Middle frontal gyrus (tissue), 1 donor: ENCODE measurements at regions not wholly inside any gene's neighbourhood (a gene's known extent, or its start where the extent isn't known, plus 50 kb on each side); places are given as distances from the start of the nearest gene placed in this dataset.
"Not testable (repeated sequence)": the region's sequence is repeated elsewhere in the genome, so short reads cannot be mapped to it uniquely, and the experiment has no call there.

ENCODE experiments used
- DNase-seq: peaks from one replicate; pipeline ENCODE4 v3.0.0-alpha.2; 2015; ENCODE audit warnings: low spot score; ENCODE audit errors: extremely low spot score

DNA sequence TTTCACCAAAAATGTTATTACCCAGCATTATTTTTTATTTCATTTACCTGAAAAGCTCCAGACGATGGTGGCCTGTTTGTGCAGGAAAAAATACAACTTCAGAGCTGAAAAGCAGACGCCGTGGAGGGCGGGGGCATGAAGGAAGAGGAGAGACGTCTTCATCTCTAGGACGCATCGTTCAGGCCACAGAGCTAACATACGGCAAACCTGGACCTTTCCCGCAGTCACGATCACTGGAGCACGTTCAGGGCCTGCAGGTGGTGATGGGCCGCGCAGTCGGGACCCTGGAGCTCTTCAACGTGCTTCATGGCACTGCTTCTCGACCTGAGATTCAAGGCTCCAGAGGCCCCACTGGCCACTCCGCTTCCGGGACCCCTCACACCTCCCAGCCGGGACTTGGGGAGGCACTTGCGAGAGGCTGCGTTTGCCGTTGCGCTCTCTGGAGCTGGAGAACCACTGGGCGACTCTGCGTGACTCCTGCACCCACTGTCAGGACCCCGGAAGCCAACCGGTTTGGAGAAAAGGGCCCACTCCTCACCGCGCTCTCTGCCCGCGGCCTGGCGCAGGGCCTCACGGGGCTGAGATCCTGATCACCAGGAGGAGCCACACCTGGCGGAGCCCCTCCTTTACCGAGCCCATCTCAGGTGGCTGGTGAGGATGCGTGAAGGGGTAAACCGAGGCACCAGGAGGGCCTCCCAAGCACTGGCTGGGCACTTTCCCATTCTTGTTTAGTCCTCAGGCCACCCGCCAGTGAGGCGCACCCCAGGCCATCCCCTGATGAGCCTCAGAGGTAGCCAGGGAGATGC is 164.4 kb upstream of the AFDN start:
- DNase-seq = no peak

DNA sequence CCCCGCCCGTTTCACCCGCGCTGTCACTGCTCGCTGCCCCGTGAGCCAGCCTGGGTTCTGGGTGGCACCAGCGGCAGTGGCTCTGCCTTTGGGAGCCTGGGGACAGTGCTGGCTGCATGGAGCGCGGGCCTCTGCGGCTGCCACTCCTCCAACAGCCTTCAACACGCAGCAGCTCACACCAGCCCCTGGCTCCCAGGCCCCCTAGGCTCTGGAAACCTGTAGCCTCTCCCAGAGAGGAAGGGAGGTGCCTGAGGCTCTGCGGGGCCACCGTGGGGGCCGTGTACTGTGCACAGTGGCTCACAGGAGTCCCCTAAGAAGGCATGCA is 163.9 kb upstream of the AFDN start:
- no peak for DNase-seq

DNA sequence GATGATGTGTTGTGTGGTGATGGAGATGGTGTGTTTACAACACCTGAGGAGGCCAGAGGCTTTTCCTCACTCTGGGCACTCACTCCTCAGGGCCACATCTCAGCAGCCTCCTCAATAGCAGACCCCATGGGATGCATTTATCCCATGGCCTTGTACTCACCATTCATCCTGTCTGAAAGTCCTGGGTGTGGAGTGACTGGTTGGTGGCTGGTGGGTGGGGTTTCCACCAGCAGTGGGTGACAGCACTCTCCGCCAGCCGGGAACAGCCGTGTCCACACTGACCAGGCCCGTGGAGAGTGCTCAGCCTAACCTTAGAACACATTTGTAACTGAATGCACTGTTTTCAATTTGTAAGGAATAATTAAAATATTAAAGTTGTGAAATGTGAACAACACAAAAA is 163.4 kb upstream of the AFDN start:
- no peak for DNase-seq

DNA sequence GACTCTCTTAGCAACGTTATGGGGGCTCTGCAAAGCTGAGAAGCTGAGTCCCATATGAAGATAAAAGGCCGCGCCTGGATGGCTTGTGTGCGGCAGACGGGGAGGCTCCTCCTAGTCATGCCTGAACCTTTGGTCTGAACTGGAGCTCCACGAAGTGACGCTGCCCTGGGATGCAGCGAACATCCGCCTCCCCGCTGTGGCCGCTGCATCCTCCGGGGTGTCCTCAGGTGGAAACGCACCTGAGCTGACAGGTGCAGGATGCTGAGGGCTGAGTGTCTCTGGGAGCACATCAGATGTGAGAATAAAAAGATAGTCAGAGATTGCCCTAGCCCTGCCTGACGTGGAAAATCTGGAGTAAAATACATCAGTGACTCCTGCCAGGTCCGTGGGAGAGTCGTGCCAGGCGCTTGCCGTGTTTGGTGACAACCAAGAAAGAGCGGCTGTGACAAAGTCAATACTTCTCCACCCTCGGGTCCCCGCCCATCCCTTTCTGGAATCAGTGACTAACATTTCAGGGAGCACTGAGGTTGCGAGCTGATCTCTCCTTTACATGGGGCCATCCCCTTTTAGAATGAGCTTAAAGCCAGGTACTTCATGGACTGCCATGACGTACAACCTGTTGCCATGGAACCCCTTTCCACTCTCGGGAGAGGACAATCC is 162.8 kb upstream of the AFDN start:
- no peak for DNase-seq

DNA sequence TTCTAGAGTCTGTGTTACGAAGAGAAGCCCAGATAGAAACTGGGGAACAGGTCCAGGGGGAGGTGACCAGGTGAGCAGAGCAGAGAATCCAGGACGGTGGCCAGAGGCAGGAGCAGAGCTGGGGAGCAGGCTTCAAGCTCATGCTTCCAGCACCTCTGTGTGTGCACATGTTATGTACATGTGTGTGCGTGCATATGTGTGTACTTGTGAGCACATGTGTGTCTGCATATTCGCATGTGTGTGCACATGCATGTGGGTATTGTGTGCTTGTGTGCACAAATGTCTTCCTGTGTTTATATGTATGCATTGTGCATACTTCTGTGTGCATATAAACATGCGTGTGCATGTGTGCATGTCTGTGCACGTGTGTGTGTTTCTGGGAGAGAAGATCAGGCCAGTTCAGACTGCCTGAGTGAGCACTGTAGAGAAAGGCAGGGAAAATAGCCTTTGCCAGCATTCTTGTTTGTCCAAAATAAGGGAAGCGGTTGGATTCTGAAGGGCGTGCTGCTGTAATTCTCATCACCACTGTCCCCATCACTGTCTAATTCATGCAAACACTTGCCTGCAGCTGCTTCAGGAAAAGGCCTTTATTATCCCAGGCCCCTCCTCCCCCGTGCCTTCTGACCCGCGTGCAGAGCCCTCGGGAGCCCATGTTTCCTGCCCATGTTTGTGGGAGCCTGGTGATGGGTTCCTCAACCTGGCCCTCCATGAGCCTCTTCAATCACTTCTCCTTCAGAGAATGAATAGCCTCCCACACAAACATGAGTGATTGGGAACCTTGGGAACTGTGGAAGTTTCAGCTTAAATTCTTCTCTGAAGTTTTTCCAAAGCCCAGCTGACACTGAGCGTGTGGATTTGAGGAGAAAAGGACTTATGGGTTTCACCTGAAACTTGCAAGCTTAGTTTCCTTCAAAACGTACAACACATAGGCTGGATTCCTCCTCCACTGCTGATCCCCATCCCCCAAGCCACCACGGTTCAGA is 161.7 kb upstream of the AFDN start:
- no peak for DNase-seq

DNA sequence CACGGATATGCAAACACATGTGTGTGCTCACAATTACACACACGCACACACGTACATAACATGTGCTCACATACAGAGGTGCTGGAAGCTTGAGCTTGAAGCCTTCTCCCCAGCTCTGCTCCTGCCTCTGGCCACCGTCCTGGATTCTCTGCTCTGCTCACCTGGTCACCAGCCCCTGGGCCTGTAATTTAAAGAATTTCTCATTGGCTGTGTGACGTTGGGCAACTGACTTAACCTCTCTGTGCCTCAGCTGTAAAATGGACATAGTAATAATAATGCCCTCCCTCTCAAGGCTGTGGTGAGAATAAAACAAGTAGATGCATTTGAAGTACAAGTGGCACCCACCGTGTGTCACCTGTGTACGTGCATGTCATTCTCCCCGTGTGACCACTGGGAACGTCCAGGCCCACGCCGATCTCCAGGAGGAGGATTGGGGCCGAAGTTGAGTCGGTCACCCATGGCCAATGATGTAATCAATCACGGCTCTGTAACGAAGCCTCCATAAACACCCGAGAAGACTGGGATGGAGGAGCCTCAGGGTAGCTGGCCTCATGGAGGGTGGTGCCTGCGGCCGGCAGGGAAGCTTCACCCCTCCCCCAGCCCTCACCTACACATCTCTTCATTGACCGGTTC is 160.9 kb upstream of the AFDN start:
- DNase-seq = no peak

DNA sequence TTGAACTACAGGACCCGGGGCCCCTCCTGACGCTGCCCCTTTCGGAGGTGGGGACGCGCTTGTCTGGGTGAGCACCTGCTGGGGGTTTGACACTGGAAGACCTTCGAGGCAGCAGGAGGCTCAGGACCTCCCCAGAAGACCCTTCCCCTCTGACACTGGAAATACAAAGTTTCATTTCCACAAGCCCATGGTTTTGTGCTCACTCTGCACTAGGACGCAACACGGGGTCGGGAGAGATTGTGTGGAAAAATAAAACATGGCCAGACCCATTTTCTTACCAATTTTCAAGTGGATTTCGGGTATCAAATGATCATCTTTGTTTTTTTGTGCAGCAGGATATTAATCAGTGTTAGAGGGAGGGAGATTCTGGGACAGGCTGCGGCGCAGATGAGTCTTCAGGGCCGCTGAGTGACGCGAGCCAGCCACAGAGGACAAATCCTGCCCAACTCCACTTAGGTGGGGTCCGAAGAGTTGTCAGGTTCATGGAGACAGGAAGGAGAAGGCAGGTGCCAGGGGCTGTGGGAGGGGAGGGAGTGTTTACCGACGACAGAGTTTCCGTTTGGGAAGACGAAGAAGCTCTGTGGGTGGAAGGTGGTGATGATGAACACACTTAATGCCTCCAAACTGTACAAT is 160.0 kb upstream of the AFDN start:
- no peak for DNase-seq

DNA sequence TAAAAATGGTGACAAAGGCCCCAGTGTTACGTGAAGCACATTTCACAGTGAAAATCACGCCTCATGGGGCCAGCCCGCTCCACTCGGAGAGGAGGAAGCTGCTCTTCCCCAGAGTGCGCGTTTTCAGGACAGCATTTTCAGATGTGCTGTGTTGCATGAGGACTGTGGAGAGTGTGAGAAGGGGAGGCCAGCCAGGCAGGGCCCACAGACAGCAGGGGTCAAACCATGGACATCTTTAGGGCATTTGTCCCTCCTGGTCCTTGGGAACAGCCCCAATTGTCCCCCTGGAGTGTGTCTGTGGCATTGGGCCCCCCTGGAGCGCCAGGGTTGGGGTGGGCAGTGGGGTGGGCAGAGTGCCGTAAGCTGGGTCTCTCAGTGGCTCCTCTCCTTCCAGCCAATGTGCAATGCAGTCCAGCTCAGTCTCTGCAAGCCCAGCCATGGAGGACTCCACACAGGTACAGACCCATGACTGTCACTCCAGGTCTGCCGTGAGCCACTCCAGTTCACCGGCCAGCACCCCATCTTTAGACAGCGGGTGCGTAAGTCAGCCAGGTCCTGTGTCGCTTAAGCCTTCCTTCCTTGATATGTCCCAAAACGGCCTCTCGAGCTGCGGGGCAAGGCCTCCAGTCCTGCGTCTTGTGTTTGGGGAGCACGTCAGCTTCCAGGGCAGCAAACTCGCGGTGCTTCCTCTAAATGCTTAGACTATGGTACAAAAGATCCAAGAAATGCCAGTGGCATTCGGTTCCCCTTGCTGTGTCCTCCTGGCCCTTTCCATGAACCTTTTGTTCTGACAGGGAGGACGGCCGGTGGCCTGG is 159.3 kb upstream of the AFDN start:
- no peak for DNase-seq

DNA sequence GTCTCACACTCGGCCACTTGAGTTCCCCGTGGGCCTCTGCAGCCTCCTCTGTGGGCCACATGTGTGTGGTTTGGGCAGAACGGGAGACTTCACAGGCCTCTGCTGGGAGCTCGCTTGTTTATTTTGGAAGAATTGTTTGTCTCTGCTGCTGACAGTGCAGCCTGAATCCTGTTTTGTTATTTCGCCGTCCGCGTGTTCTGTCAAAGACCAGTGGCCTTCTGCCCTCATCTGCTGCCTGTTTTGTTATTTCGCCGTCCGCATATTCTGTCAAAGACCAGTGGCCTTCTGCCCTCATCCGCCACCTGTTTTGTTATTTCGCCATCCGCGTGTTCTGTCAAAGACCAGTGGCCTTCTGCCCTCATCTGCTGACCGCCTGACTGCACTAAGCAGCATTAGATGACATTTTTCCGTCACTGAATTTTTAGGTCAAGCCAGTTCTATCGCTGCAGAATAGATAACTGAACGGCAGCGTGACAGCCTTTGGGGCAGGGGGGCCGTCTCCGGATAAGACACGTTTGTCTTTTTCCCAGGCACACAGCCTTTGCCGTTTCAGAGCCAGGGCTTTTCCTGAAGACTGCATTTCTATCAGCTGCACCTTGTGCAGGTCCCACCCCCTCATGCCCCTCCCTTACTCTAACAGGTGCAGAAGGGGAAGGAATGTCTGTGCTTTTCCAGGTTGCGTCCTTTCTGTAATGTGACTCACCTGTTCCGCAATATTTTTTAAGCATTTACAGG is 158.5 kb upstream of the AFDN start:
- DNase-seq = no peak

DNA sequence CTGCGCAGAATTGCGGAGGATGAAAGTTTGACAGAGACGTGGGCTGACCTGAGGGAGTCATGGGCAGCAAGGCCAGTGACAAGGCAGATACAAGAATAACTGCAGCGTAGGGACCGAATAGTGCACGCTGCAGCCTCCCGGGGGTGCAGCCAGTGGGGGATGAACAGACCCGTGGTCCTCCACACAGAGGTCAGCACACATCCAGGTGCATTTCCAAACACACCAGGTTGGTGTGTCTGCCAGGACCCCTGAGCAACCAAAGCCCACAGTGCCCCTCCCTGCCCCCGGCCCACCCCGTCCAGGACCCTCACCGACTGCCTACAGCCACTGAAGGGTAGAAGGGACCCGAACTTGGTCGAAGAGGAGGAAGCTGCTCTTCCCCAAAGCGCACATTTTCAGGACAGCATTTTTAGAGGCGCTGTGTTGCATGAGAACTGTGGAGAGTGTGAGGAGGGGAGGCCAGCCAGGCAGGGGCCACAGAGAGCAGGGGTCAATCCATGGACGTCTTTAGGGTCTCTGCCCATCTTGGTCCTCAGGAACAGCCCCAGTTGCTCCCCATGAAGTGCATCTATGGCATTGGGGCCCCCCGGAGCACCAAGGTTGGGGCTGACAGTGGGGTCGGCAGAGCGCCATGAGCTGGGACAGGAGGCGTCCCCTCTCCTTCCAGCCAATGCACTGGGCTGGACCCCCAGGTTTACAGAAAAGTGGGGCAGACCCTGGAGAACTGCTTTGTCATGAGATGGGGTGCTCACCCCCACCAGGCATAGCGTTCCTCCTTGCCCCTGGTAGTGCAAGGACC is 157.8 kb upstream of the AFDN start:
- no peak for DNase-seq

DNA sequence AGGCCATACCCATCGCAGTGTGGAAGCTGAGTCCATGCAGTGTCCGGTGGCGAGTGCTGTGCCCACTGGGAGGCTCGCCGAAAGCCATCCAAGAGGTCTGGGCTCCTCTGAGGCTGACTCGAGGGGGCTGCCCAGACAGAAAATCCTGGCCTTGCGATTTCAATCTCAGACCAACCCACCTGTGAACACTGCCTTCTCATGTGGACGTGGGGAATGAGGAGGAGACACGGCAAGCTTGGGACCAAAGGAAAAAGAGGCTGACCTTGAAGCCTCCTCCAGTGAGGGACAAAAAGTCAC is 157.2 kb upstream of the AFDN start:
- DNase-seq = no peak

DNA sequence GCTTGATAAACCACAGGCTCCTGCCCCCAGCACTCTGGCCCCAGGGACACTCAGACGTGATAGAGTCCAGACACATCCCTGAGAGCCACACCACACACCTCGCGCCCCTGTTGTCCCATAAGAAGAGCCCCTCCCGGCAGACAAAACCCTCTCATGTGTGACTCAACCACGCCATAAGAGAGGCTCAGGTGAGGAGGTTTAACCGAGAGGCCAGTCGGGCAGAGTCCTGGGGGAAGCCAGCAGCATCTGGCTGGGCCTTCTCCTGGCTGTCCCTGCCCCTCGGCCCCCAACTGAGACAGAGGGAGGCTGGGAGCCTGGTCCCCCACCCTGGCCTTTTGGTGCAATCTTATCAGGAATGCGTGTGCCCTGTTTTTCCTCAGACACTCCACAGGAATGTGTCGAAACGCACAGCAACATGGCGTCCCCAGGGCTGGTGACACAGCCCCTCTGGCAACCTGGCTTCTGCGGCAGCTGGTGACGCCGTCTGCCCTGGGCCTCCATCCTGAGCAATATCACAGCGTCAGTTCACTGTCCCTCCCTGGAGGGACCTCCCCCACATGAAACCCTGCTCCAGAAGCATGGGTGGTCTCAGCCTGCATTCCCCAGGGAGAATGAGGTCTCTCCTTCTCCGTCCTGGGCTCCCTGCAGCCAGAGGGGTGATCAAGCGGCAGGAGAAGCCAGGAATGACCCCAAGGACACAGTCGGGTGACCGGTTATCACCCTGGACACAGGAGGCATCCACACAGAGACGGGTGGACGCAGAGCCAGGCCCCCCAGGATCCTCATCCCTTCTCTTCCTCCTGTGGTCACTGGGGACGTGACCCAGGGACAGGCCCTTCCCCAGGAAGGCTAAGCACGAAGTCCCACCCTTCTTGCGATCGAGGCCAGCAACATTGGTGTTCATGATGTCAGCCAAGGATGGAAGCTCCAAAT is 156.6 kb upstream of the AFDN start:
- DNase-seq = no peak

DNA sequence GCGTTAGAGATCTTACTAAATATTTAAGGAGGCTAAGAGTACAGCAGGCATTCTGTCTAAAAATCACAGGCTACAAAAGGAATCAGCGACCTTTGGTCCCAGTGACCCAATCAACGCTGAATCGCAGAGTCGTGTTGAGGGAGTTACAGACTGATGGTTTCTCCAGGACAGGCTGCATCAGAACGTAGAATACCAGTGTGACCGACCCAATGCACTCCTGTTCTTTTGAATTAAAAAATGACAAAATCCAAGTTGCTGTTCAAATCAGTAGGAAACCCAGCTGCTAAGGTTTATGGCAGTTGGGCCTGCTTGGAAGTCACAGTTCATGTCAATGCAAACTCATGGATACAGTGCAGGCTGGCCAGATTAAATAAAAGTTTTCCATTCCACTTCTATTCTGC is 155.8 kb upstream of the AFDN start:
- DNase-seq = no peak

DNA sequence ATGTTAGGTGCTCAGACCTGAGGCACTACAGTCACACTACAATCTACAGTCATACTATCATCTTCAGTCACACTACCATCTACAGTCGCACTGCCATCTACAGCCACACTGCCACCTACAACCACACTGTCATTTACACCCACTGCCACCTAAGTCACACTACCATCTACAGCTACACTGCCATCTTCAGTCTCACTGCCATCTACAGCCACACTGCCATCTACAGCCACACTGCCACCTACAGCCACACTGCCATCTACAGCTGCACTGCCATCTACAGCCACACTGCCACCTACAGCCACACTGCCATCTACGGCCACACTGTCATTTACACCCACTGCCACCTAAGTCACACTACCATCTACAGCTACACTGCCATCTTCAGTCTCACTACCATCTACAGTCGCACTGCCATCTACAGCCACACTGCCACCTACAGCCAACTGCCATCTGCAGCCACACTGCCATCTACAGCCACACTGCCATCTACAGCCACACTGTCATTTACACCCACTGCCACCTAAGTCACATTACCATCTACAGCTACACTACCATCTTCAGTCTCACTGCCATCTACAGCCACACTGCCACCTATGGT is 155.2 kb upstream of the AFDN start:
- not testable (repeated sequence) for DNase-seq

DNA sequence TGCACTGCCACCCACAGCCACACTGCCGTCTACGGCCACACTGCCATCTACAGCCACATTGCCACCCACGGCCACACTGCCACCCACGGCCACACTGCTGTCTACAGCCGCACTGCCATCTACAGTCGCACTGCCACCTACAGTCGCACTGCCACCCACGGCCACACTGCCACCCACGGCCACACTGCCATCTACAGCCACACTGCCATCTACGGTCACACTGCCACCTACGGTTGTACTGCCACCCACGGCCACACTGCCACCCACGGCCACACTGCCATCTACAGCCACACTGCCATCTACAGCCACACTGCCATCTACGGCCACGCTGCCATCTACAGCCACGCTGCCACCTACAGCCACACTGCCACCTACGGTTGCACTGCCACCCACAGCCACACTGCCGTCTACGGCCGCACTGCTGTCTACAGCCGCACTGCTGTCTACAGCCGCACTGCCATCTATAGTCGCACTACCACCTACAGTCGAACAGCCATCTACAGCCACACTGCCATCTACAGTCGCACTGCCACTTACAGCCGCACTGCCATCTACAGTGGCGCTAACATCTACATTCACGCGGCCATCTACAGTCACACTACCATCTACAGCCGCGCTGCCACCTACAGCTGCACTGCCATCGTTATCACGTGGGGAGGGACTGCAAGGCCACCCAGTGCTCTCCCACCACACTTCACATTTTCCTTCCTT is 154.6 kb upstream of the AFDN start:
- DNase-seq = no peak

DNA sequence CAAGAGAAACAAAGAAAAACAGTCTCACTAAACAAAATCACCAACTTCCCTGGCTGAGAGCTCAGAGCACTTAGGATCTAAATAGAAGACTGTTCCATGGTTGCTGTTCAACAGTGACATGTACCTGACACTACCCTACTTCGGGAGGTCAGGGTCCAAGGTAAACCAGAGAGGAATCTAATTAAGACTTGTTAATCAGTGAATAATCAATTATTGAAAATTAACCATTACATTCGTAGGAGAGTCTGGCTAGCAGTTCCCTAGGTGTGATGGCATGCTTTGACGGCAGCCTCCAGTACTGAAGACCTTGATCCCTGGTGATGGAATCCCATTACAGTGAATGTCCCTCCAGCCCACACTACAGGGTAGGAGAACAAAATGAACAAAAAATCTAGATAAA is 154.0 kb upstream of the AFDN start:
- DNase-seq = no peak

DNA sequence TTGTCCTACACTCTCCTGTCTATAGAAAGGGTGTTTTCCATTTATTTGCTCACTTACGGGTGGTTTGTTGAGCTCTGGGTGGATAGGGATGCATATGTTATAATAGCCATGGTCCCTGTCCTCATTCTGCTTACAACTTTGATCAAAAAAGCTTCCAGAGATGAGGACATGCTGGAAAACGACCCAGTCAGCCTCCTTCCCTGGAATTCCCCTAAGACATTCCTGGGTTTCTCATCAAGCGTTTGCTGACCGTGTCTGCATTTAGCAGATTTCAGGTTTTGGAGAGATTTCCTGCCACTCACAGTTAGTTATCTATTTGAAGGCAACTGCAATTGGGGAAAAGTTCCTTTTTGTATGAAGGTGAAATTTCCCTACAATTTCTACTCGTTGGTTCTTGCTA is 152.8 kb upstream of the AFDN start:
- no peak for DNase-seq
